B cell (primary cell): ENCODE measurements at regions not wholly inside any gene's neighbourhood (a gene's known extent, or its start where the extent isn't known, plus 50 kb on each side); places are given as distances from the start of the nearest gene placed in this dataset.

Experiments used
- ATAC-seq: fragments of 200-7000 bp; cut with Tn5 transposase; one replicate; pipeline ENCODE4 v1.10.0; 2021; ENCODE audit warnings: low read depth, mild to moderate bottlenecking, moderate number of reproducible peaks, moderate library complexity
- CTCF ChIA-PET: fragments of 350-600 bp; sonication (Branson Sonifier 250); formaldehyde crosslinking; loops from one replicate; lab custom pipeline; 2021; ENCODE audit warnings: antibody characterized with exemption, inconsistent platforms; lab: Charles Lee
- POLR2A ChIA-PET: fragments of 350-600 bp; sonication (Branson Sonifier 250); formaldehyde crosslinking; loops from one replicate; lab custom pipeline; 2021; ENCODE audit warnings: antibody characterized with exemption; lab: Charles Lee
- DNase-seq: peaks from one replicate; pipeline ENCODE4 v3.0.0; 2013
- H2AFZ ChIP-seq: 2 replicates; pipeline ENCODE4 v1.6.1; 2012; ENCODE audit warnings: mild to moderate bottlenecking, low read depth, low read length; ENCODE audit not compliant: insufficient read depth, poor library complexity, severe bottlenecking
- H3K27ac ChIP-seq, 2 donors: 1 replicate in 1 of 2; 2 replicates in 1 of 2; pipeline ENCODE4 v1.5.1; 2012 to 2013; ENCODE audit warnings: low read length in 2 of 2, mild to moderate bottlenecking in 2 of 2, moderate library complexity in 1 of 2
- H3K27me3 ChIP-seq, 4 experiments: fragments of 200-600 bp in 1 of 4; sonication (generic) in 1 of 4; replicated peaks in 1 of 4; 1 replicate in 2 of 4; 2 replicates in 2 of 4; pipeline versions ENCODE4 v1.6.1 to v1.7.0; 2013 to 2016; ENCODE audit warnings: low read length in 3 of 4, mild to moderate bottlenecking in 2 of 4, mixed read lengths in 1 of 4, moderate library complexity in 1 of 4; ENCODE audit not compliant: insufficient read depth in 4 of 4, control insufficient read depth in 3 of 4; ENCODE audit errors: control extremely low read depth in 1 of 4
- H3K36me3 ChIP-seq, 2 experiments: replicated peaks in 1 of 2; 1 replicate in 1 of 2; 2 replicates in 1 of 2; pipeline versions ENCODE4 v1.6.1 to v1.7.1; 2013; ENCODE audit warnings: low read length in 1 of 2; ENCODE audit not compliant: insufficient read depth in 2 of 2, control insufficient read depth in 1 of 2; ENCODE audit errors: control extremely low read depth in 1 of 2, extremely low read depth in 1 of 2
- H3K4me1 ChIP-seq, 2 donors: fragments of 200-600 bp in 1 of 2; sonication (generic) in 1 of 2; 1 replicate in 1 of 2; 2 replicates in 1 of 2; pipeline versions ENCODE4 v1.5.1 to v1.6.1; 2013 to 2017; ENCODE audit warnings: low read length in 2 of 2; ENCODE audit not compliant: control insufficient read depth in 2 of 2, insufficient read depth in 2 of 2
- H3K4me2 ChIP-seq: replicated peaks from 2 replicates; pipeline ENCODE3; 2012; ENCODE audit warnings: mild to moderate bottlenecking, low read depth, low read length; ENCODE audit not compliant: poor library complexity, severe bottlenecking
- H3K4me3 ChIP-seq, 5 experiments: fragments of 200-600 bp in 1 of 5; sonication (generic) in 1 of 5; 1 replicate in 3 of 5; 2 replicates in 2 of 5; pipeline versions ENCODE4 v1.5.1 to v1.7.0; 2011 to 2016; ENCODE audit warnings: low read length in 4 of 5, mild to moderate bottlenecking in 4 of 5, low read depth in 2 of 5, control low read depth in 1 of 5, moderate library complexity in 1 of 5; ENCODE audit not compliant: insufficient read depth in 1 of 5; ENCODE audit errors: control extremely low read depth in 1 of 5, extremely low read depth in 1 of 5
- H3K79me2 ChIP-seq: fragments of 200-600 bp; sonication (generic); one replicate; pipeline ENCODE4 v1.6.0; 2016; ENCODE audit warnings: low read length; ENCODE audit not compliant: control insufficient read depth, insufficient read depth
- H3K9ac ChIP-seq: fragments of 200-600 bp; sonication (generic); 2 replicates; pipeline ENCODE4 v1.6.1; 2017; ENCODE audit warnings: mild to moderate bottlenecking, low read length, moderate library complexity
- H3K9me3 ChIP-seq, 3 donors: one replicate each; pipeline versions ENCODE4 v1.6.1 to v1.7.1; 2013; ENCODE audit warnings: low read length in 2 of 3; ENCODE audit not compliant: control insufficient read depth in 2 of 3, insufficient read depth in 1 of 3; ENCODE audit errors: control extremely low read depth in 1 of 3
- H4K20me1 ChIP-seq: 2 replicates; pipeline ENCODE4 v1.6.0; 2012; ENCODE audit warnings: mild to moderate bottlenecking, low read length; ENCODE audit not compliant: insufficient read depth, control insufficient read depth, poor library complexity, severe bottlenecking
- H3K27ac Mint-ChIP-seq: one replicate; pipeline ENCODE4 v1.8.0; 2021; ENCODE audit warnings: mixed read lengths
- H3K27me3 Mint-ChIP-seq: one replicate; pipeline ENCODE4 v1.8.0; 2021; ENCODE audit warnings: mixed read lengths
- H3K4me1 Mint-ChIP-seq: one replicate; pipeline ENCODE4 v1.8.0; 2021; ENCODE audit warnings: mixed read lengths
- H3K4me3 Mint-ChIP-seq: one replicate; pipeline ENCODE4 v1.8.0; 2021; ENCODE audit warnings: mixed read lengths
- H3K9me3 Mint-ChIP-seq: one replicate; pipeline ENCODE4 v1.8.0; 2022; ENCODE audit warnings: mixed read lengths; ENCODE audit not compliant: insufficient read depth
- EZH2 ChIP-seq: IDR thresholded peaks from 2 replicates; pipeline ENCODE4 v1.6.1; 2012; ENCODE audit warnings: borderline replicate concordance, low read depth, mild to moderate bottlenecking, moderate library complexity, low read length; ENCODE audit not compliant: insufficient read depth, poor library complexity, severe bottlenecking
- WGBS: methylation state at CpG from one replicate; pipeline ENCODE4 v1.1.5; 2013; ENCODE audit warnings: missing lambda C conversion rate; ENCODE audit not compliant: insufficient coverage; 5-methylcytosine and 5-hydroxymethylcytosine counted together
- intact Hi-C: fragments of 100-400 bp; cut with micrococcal nuclease; formaldehyde crosslinking; loops from one replicate; pipeline ENCODE4 v1.10.0; 2022
- TF ChIP-seq, protein P1 (sequence below): fragments of 200-600 bp; IDR thresholded peaks from one replicate; pipeline ENCODE4 v1.8.0; 2022; ENCODE audit warnings: antibody characterized with exemption, mild to moderate bottlenecking

- TF ChIP-seq, protein P1, sequence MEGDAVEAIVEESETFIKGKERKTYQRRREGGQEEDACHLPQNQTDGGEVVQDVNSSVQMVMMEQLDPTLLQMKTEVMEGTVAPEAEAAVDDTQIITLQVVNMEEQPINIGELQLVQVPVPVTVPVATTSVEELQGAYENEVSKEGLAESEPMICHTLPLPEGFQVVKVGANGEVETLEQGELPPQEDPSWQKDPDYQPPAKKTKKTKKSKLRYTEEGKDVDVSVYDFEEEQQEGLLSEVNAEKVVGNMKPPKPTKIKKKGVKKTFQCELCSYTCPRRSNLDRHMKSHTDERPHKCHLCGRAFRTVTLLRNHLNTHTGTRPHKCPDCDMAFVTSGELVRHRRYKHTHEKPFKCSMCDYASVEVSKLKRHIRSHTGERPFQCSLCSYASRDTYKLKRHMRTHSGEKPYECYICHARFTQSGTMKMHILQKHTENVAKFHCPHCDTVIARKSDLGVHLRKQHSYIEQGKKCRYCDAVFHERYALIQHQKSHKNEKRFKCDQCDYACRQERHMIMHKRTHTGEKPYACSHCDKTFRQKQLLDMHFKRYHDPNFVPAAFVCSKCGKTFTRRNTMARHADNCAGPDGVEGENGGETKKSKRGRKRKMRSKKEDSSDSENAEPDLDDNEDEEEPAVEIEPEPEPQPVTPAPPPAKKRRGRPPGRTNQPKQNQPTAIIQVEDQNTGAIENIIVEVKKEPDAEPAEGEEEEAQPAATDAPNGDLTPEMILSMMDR = no peak
- TF ChIP-seq EZH2 = no peak
- no peak for ATAC-seq
- intact Hi-C loops = no loop called here
- POLR2A ChIA-PET = no interaction called here
- WGBS = 87% methylated on average over 4 of the region's 5 CpGs
- no peaks in the 10 kb centered on the region for H4K20me1 ChIP-seq
- H3K79me2 ChIP-seq = no peaks in the 10 kb centered on the region
- H3K36me3 ChIP-seq = no peaks in the 10 kb centered on the region
- Mint-ChIP-seq H3K27me3 (peaks cover 39% of the 10 kb centered on the region), H3K27ac (no peak overlapping the region), H3K9me3 (peaks cover 4% of the 10 kb centered on the region), H3K4me1 (no peaks in the 10 kb centered on the region), H3K4me3 (no peak overlapping the region)
- H3K4me1 ChIP-seq = no peaks in the 10 kb centered on the region
- H3K4me2 ChIP-seq = no peak overlapping the region
- H3K27me3 ChIP-seq = peaks cover 0 to 14% (median 3%) of the 10 kb centered on the region in 4 experiments
- CTCF ChIA-PET = no interaction called here
- no peak overlapping the region for H3K4me3 ChIP-seq
- H2AFZ ChIP-seq = no peak overlapping the region
- no peak overlapping the region for H3K9ac ChIP-seq
- peaks cover 0 to 16% (median 0%) of the 10 kb centered on the region in 3 donors for H3K9me3 ChIP-seq
- H3K27ac ChIP-seq = no peak overlapping the region
- no peak for DNase-seq
Observed at GRCh38 chr13:74346960-74347359, 212.8 kb upstream of the KLF12 start.

GRCh38 chr13:74338341-74338740 lies 204.1 kb upstream of the KLF12 start:
- Histone ChIP-seq H3K9ac (no peak overlapping the region), H3K4me1 (no peaks in the 10 kb centered on the region), H3K27me3 (peaks cover 0 to 4% (median 0%) of the 10 kb centered on the region in 4 experiments), H2AFZ (no peak overlapping the region), H3K9me3 (no peaks in the 10 kb centered on the region), H4K20me1 (no peaks in the 10 kb centered on the region), H3K4me3 (no peak overlapping the region), H3K27ac (no peak overlapping the region), H3K4me2 (no peak overlapping the region), H3K79me2 (no peaks in the 10 kb centered on the region), H3K36me3 (no peaks in the 10 kb centered on the region)
- Mint-ChIP-seq H3K4me3 (no peak overlapping the region), H3K4me1 (no peaks in the 10 kb centered on the region), H3K27me3 (peaks cover 24% of the 10 kb centered on the region), H3K27ac (no peak overlapping the region), H3K9me3 (no peaks in the 10 kb centered on the region)
- DNase-seq (no peak), ATAC-seq (no peak)
- POLR2A ChIA-PET = no interaction called here
- intact Hi-C loops = no loop called here
- WGBS = no CpG with 5 or more reads among the region's 1 CpG
- CTCF ChIA-PET = no interaction called here
- TF ChIP-seq, protein P1 = no peak
- no peak for TF ChIP-seq EZH2
